Tibial nerve (tissue), 4 donors: ENCODE measurements at regions not wholly inside any gene's neighbourhood (a gene's known extent, or its start where the extent isn't known, plus 50 kb on each side); places are given as distances from the start of the nearest gene placed in this dataset.

Source experiments
- EP300 ChIP-seq, 2 donors: sonication (generic); formaldehyde crosslinking; IDR thresholded peaks; one replicate each; pipeline ENCODE4 v1.6.1; 2017; ENCODE audit warnings: antibody characterized with exemption in 2 of 2, mild to moderate bottlenecking in 1 of 2
- POLR2A ChIP-seq, 2 donors: fragments of 450-650 bp; IDR thresholded peaks; one replicate each; pipeline ENCODE4 v1.6.1; 2017; ENCODE audit warnings: antibody characterized with exemption in 2 of 2, mild to moderate bottlenecking in 2 of 2, moderate library complexity in 2 of 2
- TF ChIP-seq, protein P1 (sequence below), 5 experiments: fragments of 200-600 bp in 3 of 5; fragments of 450-650 bp in 2 of 5; sonication (generic) in 3 of 5; IDR thresholded peaks; one replicate each; pipeline ENCODE4 v1.5.1; 2016 to 2019; ENCODE audit warnings: antibody characterized with exemption in 5 of 5, mild to moderate bottlenecking in 3 of 5, moderate library complexity in 2 of 5

DNA sequence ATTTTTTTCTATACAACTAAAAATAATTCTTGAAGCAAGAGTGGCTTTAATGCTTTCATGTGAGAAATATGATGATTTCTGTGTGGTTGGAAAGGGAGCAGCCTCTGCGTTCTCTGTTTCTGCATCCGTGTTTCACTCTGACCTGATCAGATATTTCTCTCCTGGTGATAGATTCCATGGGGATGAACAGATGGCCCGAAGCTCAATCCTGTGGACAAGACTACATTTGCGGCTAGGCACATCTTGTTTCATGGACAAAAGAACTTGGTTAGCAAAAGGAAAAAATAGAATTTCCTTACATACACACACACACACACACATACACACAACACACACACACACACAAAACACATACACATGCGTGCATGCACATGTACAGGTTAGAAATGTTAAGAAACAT lies 218.2 kb upstream of the ADAMTS16 start:
- TF ChIP-seq, protein P1, sequence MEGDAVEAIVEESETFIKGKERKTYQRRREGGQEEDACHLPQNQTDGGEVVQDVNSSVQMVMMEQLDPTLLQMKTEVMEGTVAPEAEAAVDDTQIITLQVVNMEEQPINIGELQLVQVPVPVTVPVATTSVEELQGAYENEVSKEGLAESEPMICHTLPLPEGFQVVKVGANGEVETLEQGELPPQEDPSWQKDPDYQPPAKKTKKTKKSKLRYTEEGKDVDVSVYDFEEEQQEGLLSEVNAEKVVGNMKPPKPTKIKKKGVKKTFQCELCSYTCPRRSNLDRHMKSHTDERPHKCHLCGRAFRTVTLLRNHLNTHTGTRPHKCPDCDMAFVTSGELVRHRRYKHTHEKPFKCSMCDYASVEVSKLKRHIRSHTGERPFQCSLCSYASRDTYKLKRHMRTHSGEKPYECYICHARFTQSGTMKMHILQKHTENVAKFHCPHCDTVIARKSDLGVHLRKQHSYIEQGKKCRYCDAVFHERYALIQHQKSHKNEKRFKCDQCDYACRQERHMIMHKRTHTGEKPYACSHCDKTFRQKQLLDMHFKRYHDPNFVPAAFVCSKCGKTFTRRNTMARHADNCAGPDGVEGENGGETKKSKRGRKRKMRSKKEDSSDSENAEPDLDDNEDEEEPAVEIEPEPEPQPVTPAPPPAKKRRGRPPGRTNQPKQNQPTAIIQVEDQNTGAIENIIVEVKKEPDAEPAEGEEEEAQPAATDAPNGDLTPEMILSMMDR (IDR thresholded peaks at IDR 0.05): no peak
- TF ChIP-seq POLR2A (IDR thresholded peaks at IDR 0.05): no peak
- TF ChIP-seq EP300 (IDR thresholded peaks at IDR 0.05): no peak
